IMR-90 (cell line): ENCODE measurements at regions not wholly inside any gene's neighbourhood (a gene's known extent, or its start where the extent isn't known, plus 50 kb on each side); places are given as distances from the start of the nearest gene placed in this dataset.

Experiments used
- ATAC-seq: fragments of 200-7000 bp; cut with Tn5 transposase; 2 replicates; pipeline ENCODE4 v1.9.1; 2020; ENCODE audit warnings: low read depth, mild to moderate bottlenecking, moderate library complexity
- BruUV-seq: library from RNA; stranded (reverse); fragments of 400-500 nt; replicated peaks from 2 replicates; lab custom pipeline; 2021; lab: Mats Ljungman, UMichigan
- CTCF ChIA-PET: fragments of 300-600 bp; formaldehyde crosslinking; extraction: SDS; loops from one replicate; lab custom pipeline; 2021; ENCODE audit warnings: antibody characterized with exemption; lab: Yijun Ruan, JAX
- POLR2A ChIA-PET: fragments of 300-600 bp; sonication (Branson Sonifier 250); formaldehyde crosslinking; loops from one replicate; lab custom pipeline; 2022; ENCODE audit warnings: antibody characterized with exemption; ENCODE audit not compliant: unreplicated experiment; lab: Charles Lee
- DNase-seq: peaks from one replicate; pipeline ENCODE4 v3.0.0; 2013
- H2AFZ ChIP-seq: replicated peaks from 2 replicates; pipeline ENCODE3; 2013; ENCODE audit warnings: low read length, mild to moderate bottlenecking; ENCODE audit not compliant: poor library complexity
- H2AK5ac ChIP-seq: 2 replicates; pipeline ENCODE4 v1.6.1; 2013; ENCODE audit warnings: low read depth, low read length, inconsistent platforms
- H2AK9ac ChIP-seq: replicated peaks from 2 replicates; pipeline ENCODE3; 2013; ENCODE audit warnings: mild to moderate bottlenecking, low read depth, low read length, moderate library complexity; ENCODE audit not compliant: poor library complexity
- H2BK120ac ChIP-seq: 2 replicates; pipeline ENCODE4 v1.6.1; 2013; ENCODE audit warnings: low read depth, low read length, inconsistent platforms
- H2BK15ac ChIP-seq: 3 replicates; pipeline ENCODE4 v1.6.1; 2013; ENCODE audit warnings: low read depth, low read length, inconsistent platforms
- H2BK20ac ChIP-seq: 2 replicates; pipeline ENCODE4 v1.6.1; 2013; ENCODE audit warnings: low read depth, mild to moderate bottlenecking, inconsistent platforms, low read length, moderate library complexity
- H2BK5ac ChIP-seq: 2 replicates; pipeline ENCODE4 v1.6.1; 2013; ENCODE audit warnings: mild to moderate bottlenecking, low read depth, low read length, inconsistent platforms; ENCODE audit not compliant: poor library complexity, severe bottlenecking
- H3K14ac ChIP-seq: replicated peaks from 2 replicates; pipeline ENCODE4 v1.6.1; 2013; ENCODE audit warnings: low read depth, low read length, inconsistent platforms
- H3K18ac ChIP-seq: 2 replicates; pipeline ENCODE4 v1.6.1; 2013; ENCODE audit warnings: low read depth, low read length, control low read depth
- H3K23ac ChIP-seq: 2 replicates; pipeline ENCODE4 v1.6.1; 2013; ENCODE audit warnings: low read depth, low read length, inconsistent platforms
- H3K27ac ChIP-seq: 2 replicates; pipeline ENCODE4 v1.5.1; 2013; ENCODE audit warnings: mild to moderate bottlenecking, control low read depth, low read length; ENCODE audit not compliant: insufficient read depth
- H3K27me3 ChIP-seq: 2 replicates; pipeline ENCODE4 v1.6.1; 2013; ENCODE audit warnings: low read length; ENCODE audit not compliant: control insufficient read depth, insufficient read depth
- H3K36me3 ChIP-seq: 2 replicates; pipeline ENCODE4 v1.6.1; 2013; ENCODE audit warnings: low read length, mixed read lengths; ENCODE audit not compliant: control insufficient read depth, insufficient read depth
- H3K4ac ChIP-seq: 2 replicates; pipeline ENCODE4 v1.6.1; 2013; ENCODE audit warnings: low read depth, low read length, inconsistent platforms
- H3K4me1 ChIP-seq: 2 replicates; pipeline ENCODE4 v1.6.1; 2013; ENCODE audit warnings: low read length, mixed read lengths; ENCODE audit not compliant: control insufficient read depth, insufficient read depth
- H3K4me2 ChIP-seq: 2 replicates; pipeline ENCODE4 v1.6.1; 2013; ENCODE audit warnings: low read depth, mild to moderate bottlenecking, control low read depth, low read length, moderate library complexity
- H3K4me3 ChIP-seq: 2 replicates; pipeline ENCODE4 v1.5.1; 2013; ENCODE audit warnings: low read depth, mild to moderate bottlenecking, control low read depth, low read length, moderate library complexity; ENCODE audit not compliant: insufficient read depth
- H3K56ac ChIP-seq: 2 replicates; pipeline ENCODE4 v1.6.1; 2013; ENCODE audit warnings: low read length, inconsistent platforms; ENCODE audit not compliant: insufficient read depth; ENCODE audit errors: extremely low read depth
- H3K79me1 ChIP-seq, 2 experiments: 2 replicates each; pipeline ENCODE4 v1.6.1; 2013; ENCODE audit warnings: low read length in 2 of 2, inconsistent platforms in 1 of 2, low read depth in 1 of 2
- H3K9ac ChIP-seq: 2 replicates; pipeline ENCODE4 v1.6.1; 2013; ENCODE audit warnings: low read depth, low read length, control low read depth
- H3K9me1 ChIP-seq: 2 replicates; pipeline ENCODE4 v1.6.1; 2013; ENCODE audit warnings: low read length, inconsistent platforms; ENCODE audit not compliant: insufficient read depth
- H3K9me3 ChIP-seq: 2 replicates; pipeline ENCODE4 v1.6.1; 2013; ENCODE audit warnings: low read length; ENCODE audit not compliant: control insufficient read depth, insufficient read depth
- H4K20me1 ChIP-seq: 2 replicates; pipeline ENCODE4 v1.6.1; 2013; ENCODE audit warnings: low read length, inconsistent platforms; ENCODE audit not compliant: insufficient read depth
- H4K5ac ChIP-seq: 2 replicates; pipeline ENCODE4 v1.6.1; 2013; ENCODE audit warnings: mild to moderate bottlenecking, low read depth, low read length, control low read depth
- H4K8ac ChIP-seq, 2 experiments: 2 replicates each; pipeline ENCODE4 v1.6.1; 2013; ENCODE audit warnings: low read depth in 2 of 2, low read length in 2 of 2, control low read depth in 1 of 2, inconsistent platforms in 1 of 2
- H4K91ac ChIP-seq: 2 replicates; pipeline ENCODE4 v1.6.1; 2013; ENCODE audit warnings: low read depth, low read length, inconsistent platforms; ENCODE audit not compliant: insufficient read depth
- CEBPB ChIP-seq: IDR thresholded peaks from 2 replicates; pipeline ENCODE4 v1.6.1; 2012; ENCODE audit warnings: low read depth, low read length, improper control_type of control experiment
- CHD1 ChIP-seq: IDR thresholded peaks from 2 replicates; pipeline ENCODE4 v1.6.1; 2012; ENCODE audit warnings: low read depth, low read length, improper control_type of control experiment
- MAFK ChIP-seq: IDR thresholded peaks from 2 replicates; pipeline ENCODE4 v1.6.1; 2012; ENCODE audit warnings: low read depth, low read length, improper control_type of control experiment
- MXI1 ChIP-seq: IDR thresholded peaks from 2 replicates; pipeline ENCODE4 v1.6.1; 2012; ENCODE audit warnings: low read depth, mild to moderate bottlenecking, low read length, moderate library complexity, borderline replicate concordance
- RFX5 ChIP-seq: IDR thresholded peaks from 2 replicates; pipeline ENCODE4 v1.8.0; 2012; ENCODE audit warnings: low read depth, mild to moderate bottlenecking, low read length, moderate library complexity
- WGBS, 2 experiments: methylation state at CpG; one replicate each; pipeline versions ENCODE4 v1.1.5 to v1.1.7; 2013; ENCODE audit warnings: missing lambda C conversion rate in 2 of 2; ENCODE audit not compliant: insufficient read length in 1 of 2; ENCODE audit errors: extremely low coverage in 2 of 2; 5-methylcytosine and 5-hydroxymethylcytosine counted together
- dilution Hi-C: fragments of 300-500 bp; cut with HindIII; formaldehyde crosslinking; loops from one replicate; pipeline ENCODE4 v1.14.3; 2018; ENCODE audit warnings: low sequenced_read_pairs; ENCODE audit not compliant: unreplicated experiment
- in situ Hi-C: fragments of 300-500 bp; cut with MboI; formaldehyde crosslinking; loops from 3 replicates; pipeline ENCODE4 v1.14.3; 2019; ENCODE audit warnings: low sequenced_read_pairs, inconsistent platforms, mixed read lengths
- intact Hi-C: fragments of 100-400 bp; cut with micrococcal nuclease; formaldehyde crosslinking; loops from 2 replicates; pipeline ENCODE4 v1.10.0; 2022

DNA sequence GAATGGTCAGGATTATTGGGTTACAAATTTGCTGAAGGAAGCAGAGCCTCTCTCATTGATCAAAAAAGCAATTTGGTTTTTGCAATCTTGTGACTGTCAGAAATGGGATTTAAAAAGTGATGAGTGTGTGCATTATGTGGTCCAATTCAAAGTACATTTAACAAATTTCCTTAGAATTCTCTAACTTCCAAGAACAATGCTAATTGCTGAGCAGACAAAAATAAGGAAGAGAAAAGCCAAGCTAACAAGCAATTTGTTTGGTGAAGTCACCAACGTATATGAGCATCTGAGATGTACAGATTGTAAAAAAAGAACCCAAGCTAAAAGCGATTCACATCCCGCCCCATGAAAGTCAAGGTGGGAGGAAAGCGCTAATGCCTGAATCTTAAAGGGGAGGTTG lies 1643.9 kb downstream of the CDH8 start:
- intact Hi-C loops (no loop called here), dilution Hi-C loops (no loop called here), in situ Hi-C loops (no loop called here)
- no peaks in the 10 kb centered on the region for H3K9me1 ChIP-seq
- no peaks in the 10 kb centered on the region for H3K4me1 ChIP-seq
- H4K8ac ChIP-seq: no peak overlapping the region
- WGBS, 2 experiments: 93% methylated on average over 3 of the region's 4 CpGs; no CpG with 5 or more reads in 1 of the 2 experiments
- no peak overlapping the region for H2BK120ac ChIP-seq
- H3K18ac ChIP-seq: no peak overlapping the region
- H3K9ac ChIP-seq: no peak overlapping the region
- H3K9me3 ChIP-seq: peaks cover 3% of the 10 kb centered on the region
- no peak overlapping the region for H4K5ac ChIP-seq
- H3K27me3 ChIP-seq: no peaks in the 10 kb centered on the region
- H2BK15ac ChIP-seq: no peak overlapping the region
- no peaks in the 10 kb centered on the region for H3K79me1 ChIP-seq
- H3K4me3 ChIP-seq: no peak overlapping the region
- H4K91ac ChIP-seq: no peak overlapping the region
- no peak overlapping the region for H2AK5ac ChIP-seq
- no peak for DNase-seq
- no peak overlapping the region for H2BK5ac ChIP-seq
- H3K4me2 ChIP-seq: no peak overlapping the region
- H3K27ac ChIP-seq: no peak overlapping the region
- BruUV-seq: no TSS peak
- H3K23ac ChIP-seq: no peak overlapping the region
- ChIA-PET POLR2A (no interaction called here), CTCF (no interaction called here)
- ATAC-seq: no peak
- no peak overlapping the region for H2BK20ac ChIP-seq
- H3K56ac ChIP-seq: no peak overlapping the region
- no peak overlapping the region for H3K14ac ChIP-seq
- no peak overlapping the region for H3K4ac ChIP-seq
- TF ChIP-seq RFX5 (no peak), MAFK (peak; percentile 80), CHD1 (no peak), CEBPB (no peak), MXI1 (no peak)
- no peak overlapping the region for H2AFZ ChIP-seq
- no peaks in the 10 kb centered on the region for H3K36me3 ChIP-seq
- no peaks in the 10 kb centered on the region for H4K20me1 ChIP-seq
- no peak overlapping the region for H2AK9ac ChIP-seq
